Ishikawa (cell line): ENCODE measurements at regions not wholly inside any gene's neighbourhood (a gene's known extent, or its start where the extent isn't known, plus 50 kb on each side); places are given as distances from the start of the nearest gene placed in this dataset.

ENCODE experiments used
- CEBPB ChIP-seq: IDR thresholded peaks from 2 replicates; pipeline ENCODE4 v1.6.1; 2012
- CREB1 ChIP-seq: IDR thresholded peaks from 2 replicates; pipeline ENCODE4 v1.6.1; 2012; ENCODE audit warnings: low read depth
- EGR1 ChIP-seq: IDR thresholded peaks from 2 replicates; pipeline ENCODE4 v1.6.1; 2012
- EP300 ChIP-seq: IDR thresholded peaks from 2 replicates; pipeline ENCODE4 v1.6.1; 2012; ENCODE audit warnings: borderline replicate concordance
- FOXM1 ChIP-seq: IDR thresholded peaks from 2 replicates; pipeline ENCODE4 v1.6.1; 2012; ENCODE audit warnings: low read depth, borderline replicate concordance
- NFIC ChIP-seq: IDR thresholded peaks from 2 replicates; pipeline ENCODE4 v1.6.1; 2012
- RAD21 ChIP-seq: IDR thresholded peaks from 2 replicates; pipeline ENCODE4 v1.6.1; 2012; ENCODE audit warnings: low read depth
- TAF1 ChIP-seq: IDR thresholded peaks from 2 replicates; pipeline ENCODE4 v1.6.1; 2012; ENCODE audit warnings: low read depth, mild to moderate bottlenecking
- TCF12 ChIP-seq: IDR thresholded peaks from 2 replicates; pipeline ENCODE4 v1.6.1; 2012; ENCODE audit warnings: low read depth
- TEAD4 ChIP-seq: IDR thresholded peaks from 2 replicates; pipeline ENCODE4 v1.6.1; 2012
- USF1 ChIP-seq: IDR thresholded peaks from 2 replicates; pipeline ENCODE4 v1.6.1; 2012
- YY1 ChIP-seq: IDR thresholded peaks from 2 replicates; pipeline ENCODE4 v1.6.1; 2012; ENCODE audit warnings: low read depth
- ZBTB7A ChIP-seq: IDR thresholded peaks from 2 replicates; pipeline ENCODE4 v1.6.1; 2012; ENCODE audit warnings: low read depth
- TF ChIP-seq, protein P1 (sequence below): IDR thresholded peaks from 2 replicates; pipeline ENCODE4 v1.6.1; 2012; ENCODE audit warnings: low read depth, mild to moderate bottlenecking
- TF ChIP-seq, protein P2 (sequence below): IDR thresholded peaks from 2 replicates; pipeline ENCODE4 v1.6.1; 2012

- TF ChIP-seq TAF1 = no peak
These were observed 270.7 kb downstream of the ETS1 start for GRCh38 chr11:128316541-128317227.

DNA sequence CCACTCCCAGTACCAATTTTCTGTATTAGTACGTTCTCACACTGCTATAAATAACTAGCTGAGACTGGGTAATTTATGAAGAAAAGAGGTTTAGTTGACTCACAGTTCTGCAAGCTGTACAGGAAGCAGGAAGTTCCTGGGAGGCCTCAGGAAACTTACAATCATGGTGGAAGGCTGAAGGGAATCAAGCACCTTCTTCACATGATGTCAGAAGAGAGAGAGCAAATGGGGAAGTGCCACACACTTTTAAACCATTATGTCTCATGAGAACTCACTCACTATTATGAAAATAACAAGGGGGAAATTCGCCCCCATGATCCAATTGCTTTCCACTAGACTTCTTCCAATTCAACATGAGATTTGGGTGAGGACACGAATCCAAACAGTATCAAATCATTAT lies 271.4 kb downstream of the ETS1 start:
- TF ChIP-seq EP300 = no peak
- TF ChIP-seq EGR1 = no peak
- no peak for TF ChIP-seq USF1
- TF ChIP-seq, protein P1, sequence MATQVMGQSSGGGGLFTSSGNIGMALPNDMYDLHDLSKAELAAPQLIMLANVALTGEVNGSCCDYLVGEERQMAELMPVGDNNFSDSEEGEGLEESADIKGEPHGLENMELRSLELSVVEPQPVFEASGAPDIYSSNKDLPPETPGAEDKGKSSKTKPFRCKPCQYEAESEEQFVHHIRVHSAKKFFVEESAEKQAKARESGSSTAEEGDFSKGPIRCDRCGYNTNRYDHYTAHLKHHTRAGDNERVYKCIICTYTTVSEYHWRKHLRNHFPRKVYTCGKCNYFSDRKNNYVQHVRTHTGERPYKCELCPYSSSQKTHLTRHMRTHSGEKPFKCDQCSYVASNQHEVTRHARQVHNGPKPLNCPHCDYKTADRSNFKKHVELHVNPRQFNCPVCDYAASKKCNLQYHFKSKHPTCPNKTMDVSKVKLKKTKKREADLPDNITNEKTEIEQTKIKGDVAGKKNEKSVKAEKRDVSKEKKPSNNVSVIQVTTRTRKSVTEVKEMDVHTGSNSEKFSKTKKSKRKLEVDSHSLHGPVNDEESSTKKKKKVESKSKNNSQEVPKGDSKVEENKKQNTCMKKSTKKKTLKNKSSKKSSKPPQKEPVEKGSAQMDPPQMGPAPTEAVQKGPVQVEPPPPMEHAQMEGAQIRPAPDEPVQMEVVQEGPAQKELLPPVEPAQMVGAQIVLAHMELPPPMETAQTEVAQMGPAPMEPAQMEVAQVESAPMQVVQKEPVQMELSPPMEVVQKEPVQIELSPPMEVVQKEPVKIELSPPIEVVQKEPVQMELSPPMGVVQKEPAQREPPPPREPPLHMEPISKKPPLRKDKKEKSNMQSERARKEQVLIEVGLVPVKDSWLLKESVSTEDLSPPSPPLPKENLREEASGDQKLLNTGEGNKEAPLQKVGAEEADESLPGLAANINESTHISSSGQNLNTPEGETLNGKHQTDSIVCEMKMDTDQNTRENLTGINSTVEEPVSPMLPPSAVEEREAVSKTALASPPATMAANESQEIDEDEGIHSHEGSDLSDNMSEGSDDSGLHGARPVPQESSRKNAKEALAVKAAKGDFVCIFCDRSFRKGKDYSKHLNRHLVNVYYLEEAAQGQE = no peak
- no peak for TF ChIP-seq RAD21
- TF ChIP-seq TAF1 = no peak
- no peak for TF ChIP-seq YY1
- no peak for TF ChIP-seq CREB1
- TF ChIP-seq TEAD4 = no peak
- TF ChIP-seq NFIC = no peak
- TF ChIP-seq, protein P2, sequence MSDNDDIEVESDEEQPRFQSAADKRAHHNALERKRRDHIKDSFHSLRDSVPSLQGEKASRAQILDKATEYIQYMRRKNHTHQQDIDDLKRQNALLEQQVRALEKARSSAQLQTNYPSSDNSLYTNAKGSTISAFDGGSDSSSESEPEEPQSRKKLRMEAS = no peak

- TF ChIP-seq YY1 (no peak), USF1 (no peak), TCF12 (no peak), NFIC (no peak), RAD21 (no peak), CEBPB (no peak), EGR1 (no peak), TAF1 (no peak), EP300 (no peak), FOXM1 (no peak), CREB1 (no peak), ZBTB7A (no peak), TEAD4 (no peak)
- TF ChIP-seq, protein P2 = no peak
- TF ChIP-seq, protein P1 = no peak
These were observed 273.4 kb downstream of the ETS1 start for GRCh38 chr11:128313931-128314330.

GRCh38 chr11:128311742-128312719 lies 275.3 kb downstream of the ETS1 start:
- no peak for TF ChIP-seq TCF12

GRCh38 chr11:128310676-128311445 lies 276.5 kb downstream of the ETS1 start:
- TF ChIP-seq CEBPB (no peak), TEAD4 (no peak), YY1 (no peak), EP300 (no peak), TCF12 (no peak), ZBTB7A (no peak), NFIC (no peak), TAF1 (no peak), FOXM1 (no peak), CREB1 (no peak), RAD21 (no peak)
- TF ChIP-seq, protein P2 = no peak
- TF ChIP-seq, protein P1 = no peak
